Natural killer cell (primary cell): ENCODE measurements at regions not wholly inside any gene's neighbourhood (a gene's known extent, or its start where the extent isn't known, plus 50 kb on each side); places are given as distances from the start of the nearest gene placed in this dataset.

ENCODE experiments used
- ATAC-seq, 3 donors: fragments of 150-1000 bp in 2 of 3; fragments of 200-7000 bp in 1 of 3; cut with Tn5 transposase; 1 replicate in 1 of 3; 2 replicates in 2 of 3; pipeline ENCODE4 v1.10.0; 2021; ENCODE audit warnings: mild to moderate bottlenecking in 2 of 3, moderate library complexity in 2 of 3
- DNase-seq, 2 donors: peaks; one replicate each; pipeline versions ENCODE4 v3.0.0 to v3.0.0-alpha.2; 2013 to 2021; ENCODE audit warnings: mixed read lengths in 1 of 2
- H3K27ac ChIP-seq: one replicate; pipeline ENCODE4 v1.5.1; 2013; ENCODE audit warnings: mild to moderate bottlenecking, low read length
- H3K27me3 ChIP-seq: one replicate; pipeline ENCODE4 v1.6.1; 2013; ENCODE audit warnings: low read length; ENCODE audit not compliant: control insufficient read depth, insufficient read depth
- H3K36me3 ChIP-seq: one replicate; pipeline ENCODE4 v1.6.1; 2013; ENCODE audit warnings: low read length; ENCODE audit not compliant: control insufficient read depth, insufficient read depth
- H3K4me1 ChIP-seq: one replicate; pipeline ENCODE4 v1.6.1; 2013; ENCODE audit warnings: low read length; ENCODE audit not compliant: control insufficient read depth, insufficient read depth
- H3K4me3 ChIP-seq: one replicate; pipeline ENCODE4 v1.5.1; 2013; ENCODE audit warnings: low read length
- H3K9me3 ChIP-seq: one replicate; pipeline ENCODE4 v1.6.1; 2013; ENCODE audit warnings: low read length; ENCODE audit not compliant: control insufficient read depth, insufficient read depth
- H3K27ac Mint-ChIP-seq, 2 donors: one replicate each; pipeline ENCODE4 v1.8.0; 2022; ENCODE audit warnings: mild to moderate bottlenecking in 2 of 2, mixed read lengths in 2 of 2, moderate library complexity in 1 of 2
- H3K27me3 Mint-ChIP-seq, 2 donors: one replicate each; pipeline ENCODE4 v1.8.0; 2022; ENCODE audit warnings: low read depth in 2 of 2, mixed read lengths in 2 of 2
- H3K36me3 Mint-ChIP-seq: one replicate; pipeline ENCODE4 v1.8.0; 2022; ENCODE audit warnings: mixed read lengths
- H3K4me1 Mint-ChIP-seq, 2 donors: one replicate each; pipeline ENCODE4 v1.8.0; 2022; ENCODE audit warnings: mixed read lengths in 2 of 2
- H3K4me3 Mint-ChIP-seq: one replicate; pipeline ENCODE4 v1.8.0; 2022; ENCODE audit warnings: mild to moderate bottlenecking, moderate library complexity, mixed read lengths
- H3K9me3 Mint-ChIP-seq, 2 donors: one replicate each; pipeline ENCODE4 v1.8.0; 2022; ENCODE audit warnings: mixed read lengths in 2 of 2
- WGBS: methylation state at CpG from one replicate; pipeline ENCODE4 v1.1.7; 2013; ENCODE audit warnings: missing lambda C conversion rate; ENCODE audit not compliant: insufficient coverage; 5-methylcytosine and 5-hydroxymethylcytosine counted together
- intact Hi-C: fragments of 100-400 bp; cut with micrococcal nuclease; formaldehyde crosslinking; loops from one replicate; pipeline ENCODE4 v1.14.2; 2022
- TF ChIP-seq, protein P1 (sequence below): fragments of 200-600 bp; IDR thresholded peaks from one replicate; pipeline ENCODE4 v1.8.0; 2022; ENCODE audit warnings: antibody characterized with exemption

DNA sequence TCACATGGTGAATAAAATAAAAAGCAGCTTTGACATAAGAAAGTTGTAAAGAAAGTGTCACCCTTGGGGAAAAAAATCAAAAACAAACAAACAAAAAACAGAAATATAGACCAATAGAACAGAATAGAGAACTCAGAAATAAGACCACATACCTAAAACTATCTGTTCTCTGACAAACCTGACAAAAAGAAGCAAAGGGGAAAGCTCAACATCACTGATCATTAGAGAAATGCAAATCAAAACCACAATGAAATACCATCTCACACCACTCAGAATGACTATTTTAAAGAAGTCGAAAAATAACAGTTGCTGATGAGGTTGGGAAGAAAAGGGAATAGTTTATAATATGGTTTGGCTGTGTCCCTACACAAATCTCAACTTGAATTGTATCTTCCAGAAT is 159.1 kb downstream of the TINAG start:
- ATAC-seq = no peak
- H3K36me3 Mint-ChIP-seq = no peaks in the 10 kb centered on the region
- no CpG with 5 or more reads among the region's 1 CpG for WGBS
- H3K27ac Mint-ChIP-seq = no peak overlapping the region
- Histone ChIP-seq H3K4me3 (no peak overlapping the region), H3K27ac (no peak overlapping the region), H3K4me1 (no peaks in the 10 kb centered on the region), H3K36me3 (no peaks in the 10 kb centered on the region), H3K27me3 (no peaks in the 10 kb centered on the region), H3K9me3 (no peaks in the 10 kb centered on the region)
- DNase-seq = no peak
- peaks cover 14 to 20% of the 10 kb centered on the region in 2 donors for H3K9me3 Mint-ChIP-seq
- no peaks in the 10 kb centered on the region for H3K4me1 Mint-ChIP-seq
- intact Hi-C loops = no loop called here
- no peaks in the 10 kb centered on the region for H3K27me3 Mint-ChIP-seq
- TF ChIP-seq, protein P1, sequence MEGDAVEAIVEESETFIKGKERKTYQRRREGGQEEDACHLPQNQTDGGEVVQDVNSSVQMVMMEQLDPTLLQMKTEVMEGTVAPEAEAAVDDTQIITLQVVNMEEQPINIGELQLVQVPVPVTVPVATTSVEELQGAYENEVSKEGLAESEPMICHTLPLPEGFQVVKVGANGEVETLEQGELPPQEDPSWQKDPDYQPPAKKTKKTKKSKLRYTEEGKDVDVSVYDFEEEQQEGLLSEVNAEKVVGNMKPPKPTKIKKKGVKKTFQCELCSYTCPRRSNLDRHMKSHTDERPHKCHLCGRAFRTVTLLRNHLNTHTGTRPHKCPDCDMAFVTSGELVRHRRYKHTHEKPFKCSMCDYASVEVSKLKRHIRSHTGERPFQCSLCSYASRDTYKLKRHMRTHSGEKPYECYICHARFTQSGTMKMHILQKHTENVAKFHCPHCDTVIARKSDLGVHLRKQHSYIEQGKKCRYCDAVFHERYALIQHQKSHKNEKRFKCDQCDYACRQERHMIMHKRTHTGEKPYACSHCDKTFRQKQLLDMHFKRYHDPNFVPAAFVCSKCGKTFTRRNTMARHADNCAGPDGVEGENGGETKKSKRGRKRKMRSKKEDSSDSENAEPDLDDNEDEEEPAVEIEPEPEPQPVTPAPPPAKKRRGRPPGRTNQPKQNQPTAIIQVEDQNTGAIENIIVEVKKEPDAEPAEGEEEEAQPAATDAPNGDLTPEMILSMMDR = no peak
- no peak overlapping the region for H3K4me3 Mint-ChIP-seq

DNA sequence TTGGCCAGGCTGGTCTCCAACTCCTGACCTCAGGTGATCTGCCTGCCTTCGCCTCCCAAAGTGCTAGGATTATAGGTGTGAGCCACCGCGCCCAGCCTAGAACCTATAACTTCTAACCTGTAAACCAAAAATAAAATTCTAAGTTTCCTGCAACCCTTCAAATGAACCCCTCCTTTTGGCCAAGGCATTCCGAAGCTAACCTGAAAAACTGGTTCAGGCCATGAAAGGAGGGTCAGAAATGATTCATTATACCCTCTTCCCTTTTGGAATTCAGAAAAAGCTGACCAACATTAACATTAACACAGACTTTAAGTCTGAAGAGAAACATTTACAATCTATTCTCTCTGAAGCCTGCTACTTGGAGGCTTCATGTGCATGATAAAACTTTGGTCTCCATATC is 165.1 kb downstream of the TINAG start:
- ATAC-seq = no peak
- H3K4me1 Mint-ChIP-seq = no peaks in the 10 kb centered on the region
- Histone ChIP-seq H3K36me3 (no peaks in the 10 kb centered on the region), H3K27ac (no peak overlapping the region), H3K27me3 (no peaks in the 10 kb centered on the region), H3K4me3 (no peak overlapping the region), H3K4me1 (no peaks in the 10 kb centered on the region), H3K9me3 (no peaks in the 10 kb centered on the region)
- no peak overlapping the region for H3K27ac Mint-ChIP-seq
- no peak overlapping the region for H3K4me3 Mint-ChIP-seq
- TF ChIP-seq, protein P1 = no peak
- no peaks in the 10 kb centered on the region for H3K36me3 Mint-ChIP-seq
- H3K27me3 Mint-ChIP-seq = no peaks in the 10 kb centered on the region
- DNase-seq = no peak
- intact Hi-C loops = no loop called here
- 83% methylated on average over 4 of the region's 4 CpGs for WGBS
- H3K9me3 Mint-ChIP-seq = peaks cover 8 to 10% of the 10 kb centered on the region in 2 donors

DNA sequence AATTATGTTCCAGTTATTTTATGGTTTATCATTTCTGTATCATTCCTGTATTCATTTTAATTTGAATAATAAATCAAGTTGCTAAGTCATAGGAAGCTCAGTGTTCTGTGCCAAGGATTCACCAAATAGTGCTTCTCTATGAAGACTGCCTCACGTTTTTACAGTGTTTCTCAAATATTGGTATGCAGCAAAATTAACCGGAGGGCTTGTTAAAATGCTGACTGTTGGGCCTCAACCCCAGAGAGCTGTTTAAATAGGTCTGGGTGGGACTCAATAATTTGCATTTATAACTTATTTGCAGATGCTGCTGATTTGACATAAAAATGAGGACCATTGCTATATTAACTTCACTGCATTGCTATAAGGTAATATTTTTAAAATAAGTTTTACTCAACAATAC is 166.7 kb downstream of the TINAG start:
- H3K27me3 Mint-ChIP-seq = no peaks in the 10 kb centered on the region
- intact Hi-C loops = no loop called here
- H3K27ac ChIP-seq = no peak overlapping the region

DNA sequence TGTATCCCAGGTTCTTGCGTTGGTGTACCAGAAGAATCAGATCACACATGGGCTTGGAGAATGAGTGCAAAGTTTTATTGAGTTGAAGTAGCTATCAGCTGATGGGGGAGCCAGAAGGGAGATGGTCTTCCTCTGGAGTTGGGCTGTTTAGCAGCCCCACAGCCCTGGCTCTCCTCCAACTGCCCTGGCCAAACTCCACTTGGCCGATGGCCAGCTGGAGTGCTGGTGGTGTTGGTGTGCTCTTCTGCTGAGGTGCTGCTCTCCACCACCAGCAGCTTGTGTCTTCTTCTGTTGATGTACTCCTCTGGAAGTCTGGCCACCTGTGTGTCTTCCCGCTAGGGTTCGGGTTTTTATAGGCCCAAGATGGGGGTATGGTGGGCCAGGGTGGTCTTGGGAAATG is 172.8 kb downstream of the TINAG start:
- H3K9me3 Mint-ChIP-seq = peaks cover 16 to 17% of the 10 kb centered on the region in 2 donors
- Histone ChIP-seq H3K4me1 (no peaks in the 10 kb centered on the region), H3K27me3 (no peaks in the 10 kb centered on the region), H3K9me3 (peaks cover 4% of the 10 kb centered on the region), H3K27ac (no peak overlapping the region), H3K4me3 (no peak overlapping the region), H3K36me3 (no peaks in the 10 kb centered on the region)
- no peak overlapping the region for H3K4me3 Mint-ChIP-seq
- no peak overlapping the region for H3K27ac Mint-ChIP-seq
- DNase-seq = no peak
- H3K4me1 Mint-ChIP-seq = no peaks in the 10 kb centered on the region
- H3K36me3 Mint-ChIP-seq = peaks cover 5% of the 10 kb centered on the region
- TF ChIP-seq, protein P1 = no peak
- 90% methylated on average over 4 of the region's 4 CpGs for WGBS
- no peaks in the 10 kb centered on the region for H3K27me3 Mint-ChIP-seq
- ATAC-seq = no peak
- intact Hi-C loops = no loop called here

More for the DNA sequence above, 166.7 kb downstream of the TINAG start:
- TF ChIP-seq, protein P1 = no peak
- WGBS = 78% methylated on average over 2 of the region's 2 CpGs
- Mint-ChIP-seq H3K4me1 (no peaks in the 10 kb centered on the region), H3K4me3 (no peak overlapping the region), H3K36me3 (no peaks in the 10 kb centered on the region), H3K9me3 (peaks cover 8 to 15% of the 10 kb centered on the region in 2 donors), H3K27ac (no peak overlapping the region)
- no peak for DNase-seq
- ATAC-seq = no peak
- Histone ChIP-seq H3K4me1 (no peaks in the 10 kb centered on the region), H3K27me3 (no peaks in the 10 kb centered on the region), H3K36me3 (no peaks in the 10 kb centered on the region), H3K9me3 (no peaks in the 10 kb centered on the region), H3K4me3 (no peak overlapping the region)
